DMS114 treated with DMSO at 0.1 percent for 48 hours (cell line): ENCODE measurements at regions not wholly inside any gene's neighbourhood (a gene's known extent, or its start where the extent isn't known, plus 50 kb on each side); places are given as distances from the start of the nearest gene placed in this dataset.
A peak's percentile ranks its signal among the peaks of the same experiment; 100 is the strongest.

Experiments
- DNase-seq: peaks from one replicate; lab custom pipeline; 2025; ENCODE audit not compliant: unreplicated experiment; lab: John Stamatoyannopoulos, UW

DNA sequence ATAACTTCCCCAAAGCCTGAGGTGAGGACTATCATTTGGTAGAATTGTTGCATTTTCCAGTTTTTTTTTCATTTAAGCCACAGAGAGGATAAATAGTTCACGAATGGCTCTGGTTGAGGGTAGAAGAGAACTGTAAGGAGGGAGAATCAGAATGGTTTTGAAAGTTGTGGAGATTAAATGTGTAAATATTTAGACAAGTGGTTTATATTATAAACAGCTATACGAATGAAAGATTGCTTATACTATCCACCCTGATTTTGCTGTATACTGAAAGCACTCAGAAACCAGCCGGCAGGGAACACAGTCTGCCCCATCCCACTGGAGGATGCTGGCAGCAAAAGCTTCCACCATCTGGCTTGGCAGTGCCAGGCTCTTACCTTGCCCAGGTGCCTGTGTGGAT, 341.1 kb downstream of the RAPGEF2 start:
- DNase-seq, result no peak

DNA sequence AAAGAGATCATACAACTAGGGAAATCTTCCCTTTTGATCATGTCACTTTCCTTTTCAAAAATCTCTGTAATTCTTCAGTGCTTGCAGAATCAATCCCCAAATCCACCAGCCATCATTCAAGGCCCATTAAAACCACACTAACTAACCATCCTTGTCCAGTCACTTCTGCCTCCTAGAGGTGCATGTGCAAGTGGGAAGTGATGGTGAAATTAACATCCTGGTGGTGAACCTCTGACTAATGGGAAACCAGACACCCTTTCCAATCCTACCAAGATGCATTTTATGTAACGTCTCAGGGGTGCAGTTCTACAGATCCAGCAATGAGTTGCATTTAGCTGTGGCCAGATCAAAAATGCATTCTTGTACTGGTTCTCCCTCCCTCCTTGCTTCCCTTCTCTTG, 341.8 kb downstream of the RAPGEF2 start:
- no peak for DNase-seq

DNA sequence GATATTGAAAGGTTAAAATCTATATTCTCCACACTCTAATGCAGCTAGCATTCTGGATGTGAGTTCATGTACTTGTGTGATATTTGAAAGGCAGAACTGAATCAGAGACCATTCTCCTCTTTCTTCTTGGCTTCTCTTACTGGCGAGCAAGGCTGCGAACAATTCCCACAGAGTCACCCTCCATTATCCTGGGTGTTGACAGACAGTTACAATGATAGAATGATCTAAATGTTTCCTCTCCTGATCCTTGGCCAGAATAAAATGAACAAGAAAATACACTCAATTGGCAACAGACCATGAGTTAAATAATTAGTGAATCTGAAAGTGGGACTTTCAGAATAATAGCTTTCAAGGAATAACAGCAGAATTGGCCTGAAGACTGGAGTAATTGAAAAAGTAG, 342.8 kb downstream of the RAPGEF2 start:
- DNase-seq, result no peak

DNA sequence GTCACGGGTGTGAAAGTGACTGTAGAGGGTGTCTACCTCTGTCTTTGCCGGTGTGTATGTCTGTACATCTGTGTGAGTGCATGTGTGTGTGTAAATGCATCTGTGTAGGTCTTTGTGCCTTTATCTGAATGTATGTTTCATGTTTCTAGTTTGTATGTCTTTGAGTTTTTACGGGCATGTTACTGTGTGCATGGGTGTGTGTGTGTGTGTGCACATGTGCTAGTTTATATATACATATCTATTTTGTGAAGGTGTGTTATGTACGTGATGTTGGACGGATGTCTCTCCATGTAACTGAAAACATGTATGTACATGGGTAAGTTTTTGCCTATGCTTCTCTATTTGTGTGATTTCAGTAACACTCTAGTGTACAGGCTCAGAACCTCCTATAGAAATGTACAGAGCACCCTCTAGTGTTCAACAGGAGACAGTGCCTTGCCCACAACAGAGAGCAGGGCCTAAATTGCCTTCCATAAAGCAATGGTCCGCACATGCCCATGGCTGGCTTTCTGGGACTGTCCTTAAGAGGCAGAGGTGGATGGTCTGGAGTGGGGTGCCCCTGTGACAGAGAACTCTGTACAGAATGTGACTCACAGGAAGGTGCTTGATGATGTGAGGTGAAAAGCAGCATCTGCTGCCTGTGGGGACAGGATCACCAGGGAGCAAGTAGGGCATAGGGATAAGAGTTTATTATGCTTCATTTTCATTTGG, 343.5 kb downstream of the RAPGEF2 start:
- DNase-seq, result peak; percentile 84

DNA sequence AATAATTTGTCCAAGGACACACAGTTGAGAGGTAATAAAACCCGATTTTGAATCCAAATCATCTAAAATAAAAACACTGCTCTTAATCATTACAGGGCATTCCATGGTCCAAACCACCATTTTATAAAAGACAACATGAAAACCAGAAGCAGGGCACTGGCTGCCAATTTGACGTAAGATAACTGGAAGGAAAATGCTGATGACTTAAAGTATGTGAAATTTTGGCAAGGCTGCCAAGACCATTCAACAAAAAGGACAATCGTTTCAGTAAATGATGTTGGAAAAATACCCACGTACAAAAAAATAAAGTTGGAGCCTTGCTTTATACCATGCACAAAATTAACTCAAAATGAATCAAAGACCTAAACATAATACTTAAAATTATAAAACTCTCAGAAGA, 344.4 kb downstream of the RAPGEF2 start:
- DNase-seq, result no peak

GRCh38 chr4:159451006-159451405, 348.1 kb downstream of the RAPGEF2 start:
- DNase-seq, result no peak

DNA sequence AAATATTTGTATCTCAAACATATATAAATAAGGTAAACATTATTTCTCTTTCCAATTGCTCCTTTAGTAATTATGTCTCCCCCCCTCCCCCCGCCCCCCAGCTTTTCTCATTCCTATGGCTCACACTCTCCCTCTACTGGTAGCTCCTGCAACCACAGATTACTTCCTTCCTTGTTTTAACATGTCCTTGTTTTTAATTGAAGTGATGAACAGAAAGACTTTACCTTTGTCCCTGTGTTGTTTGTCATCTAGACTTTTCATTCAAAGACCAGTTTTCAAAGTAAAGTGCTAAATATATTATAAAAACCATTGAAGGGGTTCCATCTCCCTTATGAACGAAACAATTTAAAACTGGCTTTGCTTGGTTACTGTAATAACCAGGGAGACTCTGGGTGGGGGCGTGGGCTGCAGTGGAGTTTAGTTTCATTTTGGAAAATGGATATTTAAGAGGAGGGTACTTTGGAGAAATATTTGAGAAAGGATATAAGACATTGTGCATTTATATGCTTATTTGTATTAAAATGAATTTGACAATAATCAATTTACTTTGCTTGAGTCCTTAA, 352.9 kb downstream of the RAPGEF2 start:
- DNase-seq, result peak; percentile 76

- DNase-seq, result no peak
These were observed 357.5 kb downstream of the RAPGEF2 start for GRCh38 chr4:159460371-159460770.

DNA sequence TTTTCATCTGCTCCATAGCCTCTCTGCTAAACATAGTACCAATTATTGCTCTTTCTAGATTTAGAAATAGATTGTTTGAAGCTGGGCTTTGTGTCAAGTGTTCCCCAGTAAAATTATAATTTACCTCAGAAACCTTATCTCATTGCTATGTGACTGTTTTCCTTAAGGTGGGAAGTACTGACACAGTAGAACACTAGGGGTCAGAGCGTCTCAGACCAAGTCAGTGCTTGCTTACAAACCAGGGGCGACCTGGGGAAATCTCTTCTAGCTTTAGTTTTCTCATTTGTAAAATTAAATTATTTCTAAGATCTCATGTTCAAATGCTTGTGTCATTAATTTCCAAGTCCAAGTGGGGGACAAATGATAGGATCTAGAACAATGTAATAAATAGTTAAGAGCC, 360.4 kb downstream of the RAPGEF2 start:
- DNase-seq, result no peak

- DNase-seq, result no peak
These were observed 361.4 kb downstream of the RAPGEF2 start for GRCh38 chr4:159464302-159464701.

DNA sequence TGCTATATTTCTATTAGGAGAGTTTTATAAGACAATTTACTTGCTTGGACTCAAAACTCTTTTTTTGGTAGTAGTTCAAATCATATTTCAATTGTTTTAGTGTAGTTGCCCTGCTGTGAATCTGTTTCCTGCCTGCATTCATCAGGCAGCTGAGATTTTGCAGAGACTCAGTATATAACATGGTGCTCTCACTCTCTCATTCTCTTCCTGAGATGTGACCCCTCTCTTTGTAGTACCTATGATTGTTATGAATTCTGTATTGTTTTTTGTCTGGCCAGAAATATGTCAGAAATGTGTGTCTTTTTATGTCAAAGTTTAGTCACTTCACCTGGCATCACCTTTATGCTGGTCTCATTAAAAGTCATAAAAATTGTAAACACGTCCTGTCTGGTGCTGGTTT, 374.0 kb downstream of the RAPGEF2 start:
- DNase-seq, result no peak

DNA sequence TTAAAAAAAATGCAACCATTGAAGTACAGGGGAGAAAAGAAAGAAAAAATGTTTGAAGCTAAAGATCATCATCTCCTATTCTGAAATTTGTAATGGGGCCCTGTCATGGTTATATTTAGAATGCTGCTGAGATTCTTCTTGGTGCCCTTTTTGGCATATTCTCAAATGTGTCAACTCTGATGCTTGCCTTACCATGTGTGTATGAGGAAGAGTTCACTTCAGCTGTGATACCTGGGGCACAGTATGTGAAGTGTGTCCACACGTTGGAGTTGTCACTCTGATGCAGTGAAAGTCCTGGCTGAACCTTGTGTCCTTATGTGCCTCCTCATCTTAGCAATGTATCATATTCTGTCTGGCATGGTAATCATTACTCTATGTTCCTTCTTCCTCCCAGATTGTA, 377.9 kb downstream of the RAPGEF2 start:
- DNase-seq, result no peak

DNA sequence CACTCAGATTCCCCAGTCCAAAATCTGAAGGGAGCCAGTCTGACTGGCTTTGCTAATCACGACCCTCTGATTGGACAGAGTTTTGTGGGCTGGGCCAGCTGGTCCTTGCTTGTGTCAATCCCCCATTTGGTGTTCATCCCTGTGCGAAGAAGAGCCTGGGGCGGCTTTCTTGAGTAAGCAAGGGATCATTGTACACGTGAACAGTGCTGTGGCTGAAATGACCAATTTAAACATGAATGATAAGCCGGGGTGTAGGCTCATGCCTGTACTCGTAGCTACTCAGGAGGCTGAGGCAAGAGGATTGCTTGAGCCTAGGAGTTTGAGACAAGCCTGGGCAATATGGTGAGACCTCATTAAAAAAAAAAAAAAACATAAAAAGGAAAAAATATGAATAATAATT, 379.1 kb downstream of the RAPGEF2 start:
- no peak for DNase-seq

- no peak for DNase-seq
These were observed 380.4 kb downstream of the RAPGEF2 start for GRCh38 chr4:159483110-159483781.

GRCh38 chr4:159483782-159484741, 381.2 kb downstream of the RAPGEF2 start:
- DNase-seq, result no peak

- DNase-seq, result no peak
These were observed 382.0 kb downstream of the RAPGEF2 start for GRCh38 chr4:159484864-159485263.

GRCh38 chr4:159487284-159487747, 384.4 kb downstream of the RAPGEF2 start:
- DNase-seq, result peak; percentile 57

GRCh38 chr4:159489646-159490045, 386.8 kb downstream of the RAPGEF2 start:
- no peak for DNase-seq

- no peak for DNase-seq
These were observed 392.8 kb downstream of the RAPGEF2 start for GRCh38 chr4:159495515-159496236.

- no peak for DNase-seq
These were observed 393.4 kb downstream of the RAPGEF2 start for GRCh38 chr4:159496248-159496647.

- DNase-seq, result no peak
These were observed 395.1 kb downstream of the RAPGEF2 start for GRCh38 chr4:159497936-159498335.
